ENCODE measurements at regions not wholly inside any gene's neighbourhood (a gene's known extent, or its start where the extent isn't known, plus 50 kb on each side); places are given as distances from the start of the nearest gene placed in this dataset.

- Histone ChIP-seq H3K27ac (ENCODE audit: low read depth in 2 of 2, low read length in 2 of 2) (no peak overlapping the region), H3K9ac (ENCODE audit: low read depth in 1 of 2, low read length in 2 of 2) (no peak overlapping the region), H3K27me3 (ENCODE audit: control insufficient read depth in 2 of 2, insufficient read depth in 2 of 2, low read length in 2 of 2) (no peaks in the 10 kb centered on the region), H3K4me1 (ENCODE audit: control insufficient read depth in 2 of 2, insufficient read depth in 2 of 2, low read length in 2 of 2) (peaks cover 0 to 3% of the 10 kb centered on the region in 2 donors), H3K9me3 (ENCODE audit: control insufficient read depth in 2 of 2, low read length in 2 of 2) (no peaks in the 10 kb centered on the region), H3K4me3 (ENCODE audit: low read length in 2 of 2) (no peak overlapping the region), H3K36me3 (ENCODE audit: control insufficient read depth in 2 of 2, insufficient read depth in 2 of 2, low read length in 2 of 2) (no peaks in the 10 kb centered on the region)
These were observed 376.0 kb downstream of the C12orf75 start for GRCh38 chr12:105706321-105706972.

DNA sequence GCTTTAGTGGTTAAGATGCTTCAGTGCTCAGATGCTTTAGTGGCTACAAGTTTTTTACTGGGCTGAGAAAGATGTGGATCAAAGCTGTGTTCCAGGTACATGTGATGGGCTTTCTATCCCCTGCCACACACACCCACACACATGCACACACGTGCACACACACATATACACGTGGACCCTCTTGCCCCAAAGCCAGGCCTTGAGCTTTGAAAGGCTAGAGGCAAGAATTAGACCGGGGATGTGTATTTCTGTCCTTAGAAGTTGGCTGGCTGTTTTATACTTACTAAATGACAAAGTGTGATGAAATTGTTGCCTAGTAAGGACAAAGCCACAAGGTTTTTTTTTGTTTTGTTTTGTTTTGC, 376.5 kb downstream of the C12orf75 start:
- no peak overlapping the region for H3K27ac ChIP-seq (ENCODE audit: low read depth in 2 of 2, low read length in 2 of 2)
- H3K36me3 ChIP-seq (ENCODE audit: control insufficient read depth in 2 of 2, insufficient read depth in 2 of 2, low read length in 2 of 2) = no peaks in the 10 kb centered on the region
- H3K9ac ChIP-seq (ENCODE audit: low read depth in 1 of 2, low read length in 2 of 2) = no peak overlapping the region
- H3K27me3 ChIP-seq (ENCODE audit: control insufficient read depth in 2 of 2, insufficient read depth in 2 of 2, low read length in 2 of 2) = no peaks in the 10 kb centered on the region
- no peaks in the 10 kb centered on the region for H3K9me3 ChIP-seq (ENCODE audit: control insufficient read depth in 2 of 2, low read length in 2 of 2)
- H3K4me3 ChIP-seq (ENCODE audit: low read length in 2 of 2) = no peak overlapping the region
- H3K4me1 ChIP-seq (ENCODE audit: control insufficient read depth in 2 of 2, insufficient read depth in 2 of 2, low read length in 2 of 2) = peaks cover 0 to 3% of the 10 kb centered on the region in 2 donors

GRCh38 chr12:105713606-105714305, 383.3 kb downstream of the C12orf75 start:
- Histone ChIP-seq H3K4me3 (ENCODE audit: low read length in 2 of 2) (no peak overlapping the region), H3K4me1 (ENCODE audit: control insufficient read depth in 2 of 2, insufficient read depth in 2 of 2, low read length in 2 of 2) (no peaks in the 10 kb centered on the region), H3K36me3 (ENCODE audit: control insufficient read depth in 2 of 2, insufficient read depth in 2 of 2, low read length in 2 of 2) (no peaks in the 10 kb centered on the region), H3K27me3 (ENCODE audit: control insufficient read depth in 2 of 2, insufficient read depth in 2 of 2, low read length in 2 of 2) (no peaks in the 10 kb centered on the region), H3K27ac (ENCODE audit: low read depth in 2 of 2, low read length in 2 of 2) (no peak overlapping the region), H3K9me3 (ENCODE audit: control insufficient read depth in 2 of 2, low read length in 2 of 2) (no peaks in the 10 kb centered on the region), H3K9ac (ENCODE audit: low read depth in 1 of 2, low read length in 2 of 2) (no peak overlapping the region)

DNA sequence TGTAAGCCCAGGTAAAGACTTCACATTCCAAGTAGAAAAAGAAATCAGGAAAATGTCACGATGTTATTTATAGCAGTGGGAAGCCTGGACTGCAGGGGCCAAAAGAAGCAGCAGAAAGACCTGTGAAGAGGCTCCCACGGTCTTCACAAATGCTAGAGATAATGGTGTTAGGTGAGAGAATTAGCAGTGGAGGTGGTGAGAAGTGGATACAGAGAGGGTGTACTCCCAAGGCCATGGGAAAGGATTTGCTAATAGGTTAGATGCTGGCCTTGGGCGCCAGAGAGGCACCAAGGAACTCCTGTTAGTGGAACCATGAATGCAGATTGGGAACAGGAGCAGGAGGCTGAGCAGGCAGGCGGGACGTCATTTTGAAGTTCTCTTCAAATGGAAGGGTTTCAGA, 386.1 kb downstream of the C12orf75 start:
- Histone ChIP-seq H3K27ac (ENCODE audit: low read depth in 2 of 2, low read length in 2 of 2) (no peak overlapping the region), H3K27me3 (ENCODE audit: control insufficient read depth in 2 of 2, insufficient read depth in 2 of 2, low read length in 2 of 2) (no peaks in the 10 kb centered on the region), H3K9ac (ENCODE audit: low read depth in 1 of 2, low read length in 2 of 2) (no peak overlapping the region), H3K4me1 (ENCODE audit: control insufficient read depth in 2 of 2, insufficient read depth in 2 of 2, low read length in 2 of 2) (no peaks in the 10 kb centered on the region), H3K9me3 (ENCODE audit: control insufficient read depth in 2 of 2, low read length in 2 of 2) (no peaks in the 10 kb centered on the region), H3K36me3 (ENCODE audit: control insufficient read depth in 2 of 2, insufficient read depth in 2 of 2, low read length in 2 of 2) (no peaks in the 10 kb centered on the region), H3K4me3 (ENCODE audit: low read length in 2 of 2) (no peak overlapping the region)

- Histone ChIP-seq H3K27me3 (ENCODE audit: control insufficient read depth in 2 of 2, insufficient read depth in 2 of 2, low read length in 2 of 2) (no peaks in the 10 kb centered on the region), H3K4me1 (ENCODE audit: control insufficient read depth in 2 of 2, insufficient read depth in 2 of 2, low read length in 2 of 2) (no peaks in the 10 kb centered on the region), H3K9ac (ENCODE audit: low read depth in 1 of 2, low read length in 2 of 2) (no peak overlapping the region), H3K9me3 (ENCODE audit: control insufficient read depth in 2 of 2, low read length in 2 of 2) (no peaks in the 10 kb centered on the region), H3K36me3 (ENCODE audit: control insufficient read depth in 2 of 2, insufficient read depth in 2 of 2, low read length in 2 of 2) (no peaks in the 10 kb centered on the region), H3K4me3 (ENCODE audit: low read length in 2 of 2) (no peak overlapping the region), H3K27ac (ENCODE audit: low read depth in 2 of 2, low read length in 2 of 2) (no peak overlapping the region)
These were observed 390.7 kb downstream of the C12orf75 start for GRCh38 chr12:105721051-105721825.

DNA sequence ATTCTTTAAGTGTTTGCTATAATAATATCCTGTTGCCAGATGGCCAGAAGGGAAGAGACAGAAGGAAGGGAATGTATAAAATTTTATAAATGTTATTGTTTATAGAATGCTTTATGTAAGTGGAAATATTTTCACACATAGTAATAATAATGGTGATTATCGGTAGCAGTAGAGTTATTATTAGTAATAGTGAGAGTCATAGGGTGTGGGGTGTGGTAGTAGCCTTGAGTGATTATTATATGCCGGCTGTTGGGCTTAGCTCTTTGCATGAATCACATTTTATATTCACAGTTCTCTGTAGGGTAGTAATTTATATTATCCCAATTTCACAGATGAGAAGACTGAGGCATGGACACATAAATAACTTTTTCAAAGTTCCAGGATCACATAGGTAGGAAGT, 391.4 kb downstream of the C12orf75 start:
- no peaks in the 10 kb centered on the region for H3K4me1 ChIP-seq (ENCODE audit: control insufficient read depth in 2 of 2, insufficient read depth in 2 of 2, low read length in 2 of 2)
- no peaks in the 10 kb centered on the region for H3K27me3 ChIP-seq (ENCODE audit: control insufficient read depth in 2 of 2, insufficient read depth in 2 of 2, low read length in 2 of 2)
- no peaks in the 10 kb centered on the region for H3K36me3 ChIP-seq (ENCODE audit: control insufficient read depth in 2 of 2, insufficient read depth in 2 of 2, low read length in 2 of 2)
- H3K9me3 ChIP-seq (ENCODE audit: control insufficient read depth in 2 of 2, low read length in 2 of 2) = no peaks in the 10 kb centered on the region
- H3K4me3 ChIP-seq (ENCODE audit: low read length in 2 of 2) = no peak overlapping the region
- H3K27ac ChIP-seq (ENCODE audit: low read depth in 2 of 2, low read length in 2 of 2) = no peak overlapping the region
- H3K9ac ChIP-seq (ENCODE audit: low read depth in 1 of 2, low read length in 2 of 2) = no peak overlapping the region

DNA sequence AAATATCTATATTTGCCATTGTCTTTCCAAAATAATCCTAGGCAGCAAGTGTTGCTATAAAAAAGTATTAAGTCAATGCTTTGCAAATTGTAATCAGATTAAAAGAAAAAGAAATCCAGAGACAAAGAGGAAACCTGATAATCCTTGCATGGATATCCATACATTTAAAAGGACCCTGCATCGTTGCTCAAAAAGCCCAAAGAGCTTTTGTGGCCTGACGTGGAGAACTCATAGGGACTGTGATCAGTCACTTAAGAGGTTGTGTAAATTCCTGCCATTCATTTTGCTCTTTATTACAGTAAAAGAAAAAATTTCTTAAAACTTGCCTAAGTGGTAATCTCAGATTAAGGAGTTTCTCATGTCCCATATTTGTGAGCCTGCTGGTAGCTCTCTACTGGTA, 392.6 kb downstream of the C12orf75 start:
- Histone ChIP-seq H3K4me1 (ENCODE audit: control insufficient read depth in 2 of 2, insufficient read depth in 2 of 2, low read length in 2 of 2) (no peaks in the 10 kb centered on the region), H3K9me3 (ENCODE audit: control insufficient read depth in 2 of 2, low read length in 2 of 2) (no peaks in the 10 kb centered on the region), H3K27me3 (ENCODE audit: control insufficient read depth in 2 of 2, insufficient read depth in 2 of 2, low read length in 2 of 2) (no peaks in the 10 kb centered on the region), H3K27ac (ENCODE audit: low read depth in 2 of 2, low read length in 2 of 2) (no peak overlapping the region), H3K4me3 (ENCODE audit: low read length in 2 of 2) (no peak overlapping the region), H3K36me3 (ENCODE audit: control insufficient read depth in 2 of 2, insufficient read depth in 2 of 2, low read length in 2 of 2) (no peaks in the 10 kb centered on the region), H3K9ac (ENCODE audit: low read depth in 1 of 2, low read length in 2 of 2) (no peak overlapping the region)

GRCh38 chr12:105723494-105723893, 393.0 kb downstream of the C12orf75 start:
- no peaks in the 10 kb centered on the region for H3K36me3 ChIP-seq (ENCODE audit: control insufficient read depth in 2 of 2, insufficient read depth in 2 of 2, low read length in 2 of 2)
- H3K9me3 ChIP-seq (ENCODE audit: control insufficient read depth in 2 of 2, low read length in 2 of 2) = no peaks in the 10 kb centered on the region
- H3K9ac ChIP-seq (ENCODE audit: low read depth in 1 of 2, low read length in 2 of 2) = no peak overlapping the region
- no peaks in the 10 kb centered on the region for H3K4me1 ChIP-seq (ENCODE audit: control insufficient read depth in 2 of 2, insufficient read depth in 2 of 2, low read length in 2 of 2)
- no peaks in the 10 kb centered on the region for H3K27me3 ChIP-seq (ENCODE audit: control insufficient read depth in 2 of 2, insufficient read depth in 2 of 2, low read length in 2 of 2)
- H3K27ac ChIP-seq (ENCODE audit: low read depth in 2 of 2, low read length in 2 of 2) = no peak overlapping the region
- no peak overlapping the region for H3K4me3 ChIP-seq (ENCODE audit: low read length in 2 of 2)

DNA sequence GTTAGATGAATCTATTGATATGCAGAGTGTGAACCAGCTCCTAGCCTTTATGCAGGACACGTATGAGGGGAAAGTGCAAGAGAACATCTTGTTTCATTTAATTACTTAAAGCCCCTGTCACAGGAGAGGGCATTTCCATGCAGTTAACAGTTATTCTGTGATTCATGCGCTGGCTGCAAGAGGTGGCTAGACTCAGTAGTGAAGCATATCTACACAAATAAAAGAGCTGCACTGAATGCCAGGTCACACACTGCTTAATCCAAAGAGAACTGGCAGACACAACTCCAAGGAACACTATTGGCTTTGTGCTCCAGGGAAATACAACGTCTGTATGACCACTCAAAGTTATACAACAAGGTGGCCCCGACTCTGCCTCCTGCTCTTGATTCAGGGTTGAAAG, 394.1 kb downstream of the C12orf75 start:
- Histone ChIP-seq H3K36me3 (ENCODE audit: control insufficient read depth in 2 of 2, insufficient read depth in 2 of 2, low read length in 2 of 2) (no peaks in the 10 kb centered on the region), H3K27ac (ENCODE audit: low read depth in 2 of 2, low read length in 2 of 2) (no peak overlapping the region), H3K9ac (ENCODE audit: low read depth in 1 of 2, low read length in 2 of 2) (no peak overlapping the region), H3K4me3 (ENCODE audit: low read length in 2 of 2) (no peak overlapping the region), H3K4me1 (ENCODE audit: control insufficient read depth in 2 of 2, insufficient read depth in 2 of 2, low read length in 2 of 2) (no peaks in the 10 kb centered on the region), H3K27me3 (ENCODE audit: control insufficient read depth in 2 of 2, insufficient read depth in 2 of 2, low read length in 2 of 2) (no peaks in the 10 kb centered on the region), H3K9me3 (ENCODE audit: control insufficient read depth in 2 of 2, low read length in 2 of 2) (no peaks in the 10 kb centered on the region)

GRCh38 chr12:105725054-105725453, 394.6 kb downstream of the C12orf75 start:
- H3K9ac ChIP-seq (ENCODE audit: low read depth in 1 of 2, low read length in 2 of 2) = no peak overlapping the region
- H3K9me3 ChIP-seq (ENCODE audit: control insufficient read depth in 2 of 2, low read length in 2 of 2) = no peaks in the 10 kb centered on the region
- H3K4me1 ChIP-seq (ENCODE audit: control insufficient read depth in 2 of 2, insufficient read depth in 2 of 2, low read length in 2 of 2) = no peaks in the 10 kb centered on the region
- H3K27ac ChIP-seq (ENCODE audit: low read depth in 2 of 2, low read length in 2 of 2) = no peak overlapping the region
- no peak overlapping the region for H3K4me3 ChIP-seq (ENCODE audit: low read length in 2 of 2)
- H3K36me3 ChIP-seq (ENCODE audit: control insufficient read depth in 2 of 2, insufficient read depth in 2 of 2, low read length in 2 of 2) = no peaks in the 10 kb centered on the region
- H3K27me3 ChIP-seq (ENCODE audit: control insufficient read depth in 2 of 2, insufficient read depth in 2 of 2, low read length in 2 of 2) = no peaks in the 10 kb centered on the region

All from mucosa of rectum (tissue), 2 donors.